Glutamatergic neuron (in vitro differentiated cells): ENCODE measurements at regions not wholly inside any gene's neighbourhood (a gene's known extent, or its start where the extent isn't known, plus 50 kb on each side); places are given as distances from the start of the nearest gene placed in this dataset.
"Not testable (repeated sequence)": the region's sequence is repeated elsewhere in the genome, so short reads cannot be mapped to it uniquely, and the experiment has no call there.

Source experiments
- DNase-seq: peaks from one replicate; pipeline ENCODE4 v3.0.0; 2022
- H3K27ac Mint-ChIP-seq: one replicate; pipeline ENCODE4 v1.8.0; 2020; ENCODE audit warnings: mild to moderate bottlenecking, mixed read lengths, inconsistent platforms; ENCODE audit not compliant: unreplicated experiment
- H3K27me3 Mint-ChIP-seq: one replicate; pipeline ENCODE4 v1.8.0; 2020; ENCODE audit warnings: mild to moderate bottlenecking, moderate library complexity, mixed read lengths, inconsistent platforms; ENCODE audit not compliant: unreplicated experiment
- H3K36me3 Mint-ChIP-seq: one replicate; pipeline ENCODE4 v1.8.0; 2020; ENCODE audit warnings: mild to moderate bottlenecking, mixed read lengths, inconsistent platforms; ENCODE audit not compliant: unreplicated experiment
- H3K4me1 Mint-ChIP-seq: one replicate; pipeline ENCODE4 v1.8.0; 2020; ENCODE audit warnings: mild to moderate bottlenecking, low read depth, mixed read lengths, inconsistent platforms; ENCODE audit not compliant: unreplicated experiment
- H3K4me3 Mint-ChIP-seq: one replicate; pipeline ENCODE4 v1.8.0; 2020; ENCODE audit warnings: mild to moderate bottlenecking, mixed read lengths, inconsistent platforms; ENCODE audit not compliant: unreplicated experiment
- H3K9me3 Mint-ChIP-seq: one replicate; pipeline ENCODE4 v1.8.0; 2020; ENCODE audit warnings: mild to moderate bottlenecking, moderate library complexity, mixed read lengths, inconsistent platforms; ENCODE audit not compliant: unreplicated experiment
- CTCF ChIP-seq: fragments of 200-600 bp; sonication (generic); IDR thresholded peaks from one replicate; pipeline ENCODE4 v1.5.0; 2021; ENCODE audit not compliant: partially characterized antibody, unreplicated experiment

DNA sequence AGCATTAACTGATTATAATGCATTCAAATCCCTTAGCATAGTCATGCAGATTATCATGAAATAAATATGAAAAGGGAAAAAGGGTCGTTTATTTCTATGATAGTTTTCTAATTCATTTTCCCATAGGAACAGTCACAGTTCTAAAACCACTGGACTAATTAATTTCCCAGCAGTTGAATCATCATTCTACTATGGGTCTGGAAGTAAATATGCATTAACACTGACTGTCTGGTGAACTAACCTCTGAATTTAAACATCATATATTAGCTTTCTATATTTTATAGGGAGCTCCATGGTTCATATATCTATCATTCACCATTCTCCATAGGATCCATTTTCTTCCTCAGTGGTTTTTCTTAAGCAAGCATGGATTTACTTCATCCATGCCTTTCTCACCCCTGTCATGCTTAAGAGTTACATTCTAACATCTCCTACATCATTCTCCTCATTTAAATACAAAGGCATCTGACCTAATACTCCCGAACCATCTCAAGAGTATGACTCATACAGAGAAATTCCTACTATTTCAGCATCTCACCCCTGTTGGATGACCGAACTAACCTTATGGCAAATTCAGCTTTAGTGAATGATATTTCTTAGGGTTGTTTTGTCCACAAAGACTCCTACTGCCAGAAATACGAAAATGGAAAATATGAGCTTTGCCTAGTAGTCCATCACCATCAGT lies 198.7 kb upstream of the ADAMTS3 start:
- no peak for TF ChIP-seq CTCF
- Mint-ChIP-seq H3K9me3 (no peaks in the 10 kb centered on the region), H3K4me3 (no peak overlapping the region), H3K27ac (no peak overlapping the region), H3K27me3 (peaks cover 2% of the 10 kb centered on the region), H3K36me3 (no peaks in the 10 kb centered on the region), H3K4me1 (no peaks in the 10 kb centered on the region)
- DNase-seq, result no peak

DNA sequence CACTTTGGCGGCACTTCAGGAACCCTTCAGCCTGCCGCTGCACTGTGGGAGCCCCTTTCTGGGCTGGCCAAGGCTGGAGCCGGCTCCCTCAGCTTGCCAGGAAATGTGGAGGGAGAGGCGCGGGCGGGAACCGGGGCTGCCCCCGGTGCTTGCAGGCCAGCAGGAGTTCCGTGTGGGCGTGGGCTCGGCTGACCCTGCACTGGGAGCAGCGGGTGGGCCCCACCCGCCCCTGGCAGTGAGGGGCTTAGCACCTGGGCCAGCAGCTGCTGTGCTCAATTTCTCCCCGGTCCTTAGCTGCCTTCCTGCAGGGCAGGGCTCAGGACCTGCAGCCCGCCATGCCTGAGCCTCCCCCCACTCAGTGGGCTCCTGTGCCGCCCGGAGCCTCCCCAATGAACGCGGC lies 196.8 kb upstream of the ADAMTS3 start:
- not testable (repeated sequence) for H3K4me3 Mint-ChIP-seq, H3K9me3 Mint-ChIP-seq, H3K27ac Mint-ChIP-seq, DNase-seq, H3K27me3 Mint-ChIP-seq, H3K36me3 Mint-ChIP-seq, H3K4me1 Mint-ChIP-seq

DNA sequence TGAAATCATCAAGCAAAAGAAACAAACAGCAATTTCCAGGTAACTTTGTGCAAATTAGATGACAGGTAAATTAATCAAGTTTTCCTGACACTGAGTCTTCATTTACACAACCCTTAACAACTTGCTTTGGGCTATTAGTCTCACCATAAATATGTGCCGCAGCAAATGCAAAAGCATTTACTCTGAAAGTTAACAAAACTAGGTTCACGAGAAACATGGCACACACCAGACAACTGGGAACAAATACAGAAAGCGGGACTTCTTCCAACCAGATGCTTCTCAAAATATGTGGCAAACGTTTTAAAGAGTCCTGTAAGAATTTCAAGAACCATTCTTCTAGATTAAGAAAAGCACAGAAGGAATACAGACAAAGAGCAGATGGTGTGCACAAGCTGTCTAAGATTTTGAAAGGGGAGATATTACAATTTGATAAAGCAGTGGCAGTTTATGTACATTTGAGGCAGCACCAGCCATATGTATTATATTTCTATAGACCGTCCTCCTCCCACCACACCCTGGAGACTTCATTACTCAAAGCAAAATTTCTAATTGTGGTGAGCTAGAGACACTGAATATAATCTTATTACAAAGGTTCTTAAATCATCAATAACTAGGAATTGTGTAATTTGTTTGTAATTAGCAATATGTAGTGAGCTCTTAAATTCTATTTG lies 192.5 kb upstream of the ADAMTS3 start:
- no peak for DNase-seq
- no peak for TF ChIP-seq CTCF
- Mint-ChIP-seq H3K27me3 (no peaks in the 10 kb centered on the region), H3K27ac (no peak overlapping the region), H3K4me3 (no peak overlapping the region), H3K9me3 (no peaks in the 10 kb centered on the region), H3K4me1 (peaks cover 3% of the 10 kb centered on the region), H3K36me3 (no peaks in the 10 kb centered on the region)

- H3K9me3 Mint-ChIP-seq, H3K27me3 Mint-ChIP-seq, DNase-seq, H3K4me3 Mint-ChIP-seq, H3K27ac Mint-ChIP-seq, H3K36me3 Mint-ChIP-seq, H3K4me1 Mint-ChIP-seq: not testable (repeated sequence)
Observed at GRCh38 chr4:72753414-72753813, 184.4 kb upstream of the ADAMTS3 start.

- H3K36me3 Mint-ChIP-seq, result no peaks in the 10 kb centered on the region
- no peak for TF ChIP-seq CTCF
- H3K4me3 Mint-ChIP-seq, result no peak overlapping the region
- no peak for DNase-seq
- H3K27ac Mint-ChIP-seq, result no peak overlapping the region
- H3K4me1 Mint-ChIP-seq, result no peaks in the 10 kb centered on the region
- H3K9me3 Mint-ChIP-seq, result no peaks in the 10 kb centered on the region
- no peaks in the 10 kb centered on the region for H3K27me3 Mint-ChIP-seq
Observed at GRCh38 chr4:72744103-72744725, 175.2 kb upstream of the ADAMTS3 start.

GRCh38 chr4:72743078-72743477 lies 174.1 kb upstream of the ADAMTS3 start:
- no peak for TF ChIP-seq CTCF
- Mint-ChIP-seq H3K36me3 (no peaks in the 10 kb centered on the region), H3K27ac (no peak overlapping the region), H3K4me3 (no peak overlapping the region), H3K9me3 (no peaks in the 10 kb centered on the region), H3K4me1 (no peaks in the 10 kb centered on the region), H3K27me3 (no peaks in the 10 kb centered on the region)
- DNase-seq, result no peak
